Adrenal gland (tissue), 5 donors: ENCODE measurements at regions not wholly inside any gene's neighbourhood (a gene's known extent, or its start where the extent isn't known, plus 50 kb on each side); places are given as distances from the start of the nearest gene placed in this dataset.

Source experiments
- CTCF ChIP-seq, 6 experiments: fragments of 450-650 bp in 4 of 6; fragments of 200-600 bp in 2 of 6; sonication (generic) in 1 of 6; IDR thresholded peaks; 1 replicate in 5 of 6; 2 replicates in 1 of 6; pipeline versions ENCODE4 v1.5.1 to v1.8.0; 2016 to 2021; ENCODE audit warnings: antibody characterized with exemption in 6 of 6, mild to moderate bottlenecking in 2 of 6, moderate library complexity in 1 of 6
- POLR2A ChIP-seq, 2 donors: fragments of 450-650 bp; IDR thresholded peaks; one replicate each; pipeline ENCODE4 v1.6.1; 2017; ENCODE audit warnings: antibody characterized with exemption in 2 of 2, mild to moderate bottlenecking in 2 of 2, moderate library complexity in 1 of 2
- donor health status: DM: no; HTN: no; CAD: no.

GRCh38 chr2:107222466-107222865 lies 336.5 kb upstream of the ST6GAL2 start:
- no peak for TF ChIP-seq POLR2A (IDR thresholded peaks at IDR 0.05)
- TF ChIP-seq CTCF (IDR thresholded peaks at IDR 0.05), result no peak
